SK-N-SH (cell line): ENCODE measurements at regions not wholly inside any gene's neighbourhood (a gene's known extent, or its start where the extent isn't known, plus 50 kb on each side); places are given as distances from the start of the nearest gene placed in this dataset.

Source experiments
- EP300 ChIP-seq, 2 experiments: IDR thresholded peaks; 2 replicates each; pipeline versions ENCODE4 v1.4.0 to v1.6.1; 2012; ENCODE audit warnings: borderline replicate concordance in 1 of 2, low read depth in 1 of 2, low read length in 1 of 2
- FOXM1 ChIP-seq: IDR thresholded peaks from 2 replicates; pipeline ENCODE4 v1.4.0; 2012; ENCODE audit warnings: low read depth, mild to moderate bottlenecking
- GABPA ChIP-seq: IDR thresholded peaks from 2 replicates; pipeline ENCODE4 v1.4.0; 2012; ENCODE audit warnings: low read depth, mild to moderate bottlenecking
- JUND ChIP-seq: IDR thresholded peaks from 2 replicates; pipeline ENCODE4 v1.4.0; 2012
- NFIC ChIP-seq: IDR thresholded peaks from 2 replicates; pipeline ENCODE4 v1.4.0; 2012; ENCODE audit warnings: borderline replicate concordance

DNA sequence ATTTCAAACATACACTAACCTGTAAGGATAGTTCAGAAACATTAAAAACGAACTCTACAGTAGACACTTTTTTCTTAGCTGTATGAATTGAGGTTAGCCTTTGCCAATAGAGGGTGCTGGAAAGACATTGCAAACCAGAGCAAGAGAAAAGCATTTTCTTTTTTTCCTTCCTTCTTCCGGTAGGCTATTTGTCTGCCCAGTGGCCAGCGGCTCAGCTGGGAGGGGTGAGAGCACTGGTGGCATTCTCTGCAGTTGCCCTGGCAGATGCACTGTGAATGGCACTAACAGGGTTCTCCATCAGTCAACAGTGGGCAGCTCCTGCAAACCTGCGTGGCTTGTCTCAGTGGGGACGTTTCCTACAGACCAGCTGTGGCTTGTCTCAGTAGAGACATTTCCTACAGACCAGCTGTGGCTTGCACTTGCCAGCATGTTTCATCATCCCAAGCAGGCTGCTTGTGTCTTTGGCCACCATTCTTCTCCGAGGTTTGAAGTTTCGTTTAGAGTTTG is 984.5 kb upstream of the CDH18 start:
- TF ChIP-seq NFIC (no peak), JUND (no peak), GABPA (no peak), EP300 (IDR thresholded peaks at IDR 0.05; ENCODE audit: borderline replicate concordance in 1 of 2, low read depth in 1 of 2, low read length in 1 of 2) (no peak), FOXM1 (no peak)
